ENCODE measurements at regions not wholly inside any gene's neighbourhood (a gene's known extent, or its start where the extent isn't known, plus 50 kb on each side); places are given as distances from the start of the nearest gene placed in this dataset.

GRCh38 chr13:50403311-50403710, 388.1 kb downstream of the KCNRG start:
- H3K27me3 ChIP-seq (ENCODE audit: control insufficient read depth, insufficient read depth, low read length), result no peaks in the 10 kb centered on the region
- no peak overlapping the region for H3K27ac ChIP-seq (ENCODE audit: insufficient read depth, low read length)
- no peaks in the 10 kb centered on the region for H4K20me1 ChIP-seq (ENCODE audit: control insufficient read depth, extremely low read depth, insufficient read depth, low read length)
- H3K9ac ChIP-seq (ENCODE audit: insufficient read depth, low read length), result no peak overlapping the region
- no peak for DNase-seq (ENCODE audit: low read depth in 2 of 2)
- H3K9me3 ChIP-seq (ENCODE audit: control insufficient read depth, insufficient read depth, low read depth, low read length), result no peaks in the 10 kb centered on the region
- H3K79me2 ChIP-seq (ENCODE audit: control insufficient read depth, insufficient read depth, low read length), result no peaks in the 10 kb centered on the region
- peaks cover 8% of the 10 kb centered on the region for H3K4me1 ChIP-seq (ENCODE audit: control insufficient read depth, extremely low read depth, insufficient read depth, low read length)
- no peak overlapping the region for H2AFZ ChIP-seq (ENCODE audit: low read length)
- no peak overlapping the region for H3K4me3 ChIP-seq (replicated peaks in 1 of 4; ENCODE audit: control extremely low read depth in 1 of 4, insufficient read depth in 1 of 4, low read depth in 3 of 4, low read length in 4 of 4)
- no peak overlapping the region for H3K4me2 ChIP-seq (ENCODE audit: extremely low read depth, insufficient read depth, low read length)
- H3K36me3 ChIP-seq (ENCODE audit: control insufficient read depth, insufficient read depth, low read length), result no peaks in the 10 kb centered on the region
- TF ChIP-seq CTCF (conservative IDR thresholded peaks at IDR 0.05 in 1 of 2, IDR thresholded peaks at IDR 0.05 in 1 of 2; ENCODE audit: low read depth in 1 of 2, low read length in 2 of 2) (no peak), EZH2 (IDR thresholded peaks at IDR 0.05; ENCODE audit: low read length, missing control alignments) (no peak)

GRCh38 chr13:50404116-50404515, 388.9 kb downstream of the KCNRG start:
- H3K27me3 ChIP-seq (ENCODE audit: control insufficient read depth, insufficient read depth, low read length), result no peaks in the 10 kb centered on the region
- no peak for DNase-seq (ENCODE audit: low read depth in 2 of 2)
- no peaks in the 10 kb centered on the region for H3K79me2 ChIP-seq (ENCODE audit: control insufficient read depth, insufficient read depth, low read length)
- H4K20me1 ChIP-seq (ENCODE audit: control insufficient read depth, extremely low read depth, insufficient read depth, low read length), result no peaks in the 10 kb centered on the region
- H3K27ac ChIP-seq (ENCODE audit: insufficient read depth, low read length), result no peak overlapping the region
- peaks cover 8% of the 10 kb centered on the region for H3K4me1 ChIP-seq (ENCODE audit: control insufficient read depth, extremely low read depth, insufficient read depth, low read length)
- H2AFZ ChIP-seq (ENCODE audit: low read length), result no peak overlapping the region
- H3K36me3 ChIP-seq (ENCODE audit: control insufficient read depth, insufficient read depth, low read length), result no peaks in the 10 kb centered on the region
- no peak overlapping the region for H3K4me3 ChIP-seq (replicated peaks in 1 of 4; ENCODE audit: control extremely low read depth in 1 of 4, insufficient read depth in 1 of 4, low read depth in 3 of 4, low read length in 4 of 4)
- no peak for TF ChIP-seq EZH2 (IDR thresholded peaks at IDR 0.05; ENCODE audit: low read length, missing control alignments)
- TF ChIP-seq CTCF (conservative IDR thresholded peaks at IDR 0.05 in 1 of 2, IDR thresholded peaks at IDR 0.05 in 1 of 2; ENCODE audit: low read depth in 1 of 2, low read length in 2 of 2), result no peak
- no peak overlapping the region for H3K9ac ChIP-seq (ENCODE audit: insufficient read depth, low read length)
- H3K4me2 ChIP-seq (ENCODE audit: extremely low read depth, insufficient read depth, low read length), result no peak overlapping the region
- no peaks in the 10 kb centered on the region for H3K9me3 ChIP-seq (ENCODE audit: control insufficient read depth, insufficient read depth, low read depth, low read length)

DNA sequence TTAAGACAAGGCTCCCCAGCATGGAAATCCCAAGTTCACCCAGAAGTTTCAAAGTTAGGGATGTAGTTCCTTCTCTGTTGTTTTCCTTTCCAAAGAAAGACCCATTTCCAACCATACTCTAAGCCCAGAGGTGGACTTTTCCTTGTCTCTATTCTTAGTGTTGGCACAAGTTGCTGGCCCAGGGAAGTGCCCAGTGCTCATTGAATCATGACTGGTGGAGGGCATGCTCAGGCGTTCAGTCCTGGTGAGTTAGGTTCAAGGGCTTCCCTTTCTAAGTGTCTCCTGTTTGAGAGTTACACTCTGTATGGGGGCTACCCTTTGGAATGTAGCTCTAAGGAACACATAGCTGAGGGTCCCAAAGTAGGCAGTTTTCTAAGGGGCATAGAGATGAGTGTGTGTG, 389.5 kb downstream of the KCNRG start:
- H4K20me1 ChIP-seq (ENCODE audit: control insufficient read depth, extremely low read depth, insufficient read depth, low read length), result no peaks in the 10 kb centered on the region
- no peak for DNase-seq (ENCODE audit: low read depth in 2 of 2)
- TF ChIP-seq EZH2 (IDR thresholded peaks at IDR 0.05; ENCODE audit: low read length, missing control alignments), result no peak
- TF ChIP-seq CTCF (conservative IDR thresholded peaks at IDR 0.05 in 1 of 2, IDR thresholded peaks at IDR 0.05 in 1 of 2; ENCODE audit: low read depth in 1 of 2, low read length in 2 of 2), result no peak
- H3K79me2 ChIP-seq (ENCODE audit: control insufficient read depth, insufficient read depth, low read length), result no peaks in the 10 kb centered on the region
- H3K9me3 ChIP-seq (ENCODE audit: control insufficient read depth, insufficient read depth, low read depth, low read length), result no peaks in the 10 kb centered on the region
- H3K27me3 ChIP-seq (ENCODE audit: control insufficient read depth, insufficient read depth, low read length), result no peaks in the 10 kb centered on the region
- no peak overlapping the region for H3K9ac ChIP-seq (ENCODE audit: insufficient read depth, low read length)
- no peak overlapping the region for H3K27ac ChIP-seq (ENCODE audit: insufficient read depth, low read length)
- no peak overlapping the region for H3K4me3 ChIP-seq (replicated peaks in 1 of 4; ENCODE audit: control extremely low read depth in 1 of 4, insufficient read depth in 1 of 4, low read depth in 3 of 4, low read length in 4 of 4)
- no peak overlapping the region for H3K4me2 ChIP-seq (ENCODE audit: extremely low read depth, insufficient read depth, low read length)
- H3K36me3 ChIP-seq (ENCODE audit: control insufficient read depth, insufficient read depth, low read length), result no peaks in the 10 kb centered on the region
- H3K4me1 ChIP-seq (ENCODE audit: control insufficient read depth, extremely low read depth, insufficient read depth, low read length), result peaks cover 8% of the 10 kb centered on the region
- no peak overlapping the region for H2AFZ ChIP-seq (ENCODE audit: low read length)

Data from fibroblast of lung (primary cell).